ENCODE measurements at regions not wholly inside any gene's neighbourhood (a gene's known extent, or its start where the extent isn't known, plus 50 kb on each side); places are given as distances from the start of the nearest gene placed in this dataset.

DNA sequence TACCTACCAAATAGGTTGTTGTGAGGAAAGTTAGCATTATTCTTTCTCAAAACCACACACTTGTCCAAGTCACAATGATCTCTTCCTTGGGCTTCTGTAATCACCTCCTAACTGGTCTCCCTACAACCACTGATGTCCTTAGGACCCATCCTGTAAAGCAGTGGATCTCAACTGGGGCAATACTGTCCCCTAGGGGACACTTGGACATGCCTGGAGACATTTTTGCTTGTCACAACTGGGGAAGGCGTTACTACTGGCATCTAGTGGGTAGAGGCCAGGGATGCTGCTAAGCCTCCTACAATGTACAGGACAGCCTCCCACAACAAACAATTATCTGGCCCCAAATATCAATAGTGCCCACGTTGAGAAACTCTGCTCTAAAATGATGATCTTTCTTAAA lies 118.7 kb upstream of the AP1S2 start:
- no CpG with 5 or more reads among the region's 2 CpGs for WGBS (ENCODE audit: extremely low coverage, insufficient coverage, insufficient read length)
- no peak overlapping the region for H3K27ac ChIP-seq (ENCODE audit: low read depth, low read length)
- no peak overlapping the region for H2BK5ac ChIP-seq (ENCODE audit: low read depth, low read length, poor library complexity)

GRCh38 chrX:15971696-15972095 lies 117.1 kb upstream of the AP1S2 start:
- H3K27me3 ChIP-seq (ENCODE audit: insufficient read depth, low read length) = no peaks in the 10 kb centered on the region
- H3K36me3 ChIP-seq (ENCODE audit: control insufficient read depth in 1 of 2, insufficient read depth in 2 of 2, low read length in 2 of 2) = no peaks in the 10 kb centered on the region
- H3K4me2 ChIP-seq (ENCODE audit: low read length) = no peak overlapping the region
- DNase-seq = no peak
- H3K18ac ChIP-seq (ENCODE audit: low read length) = no peak overlapping the region
- H3K4me1 ChIP-seq (ENCODE audit: control insufficient read depth in 1 of 2, insufficient read depth in 2 of 2, low read length in 2 of 2) = no peaks in the 10 kb centered on the region
- no peak overlapping the region for H3K23ac ChIP-seq (ENCODE audit: low read length)
- H3K14ac ChIP-seq (ENCODE audit: low read length) = no peak overlapping the region
- no peaks in the 10 kb centered on the region for H3K9me3 ChIP-seq (ENCODE audit: insufficient read depth, low read depth, low read length)
- no peak overlapping the region for H4K8ac ChIP-seq (ENCODE audit: low read depth, low read length)
- H2BK120ac ChIP-seq (ENCODE audit: insufficient read depth, low read length, poor library complexity) = no peak overlapping the region
- H3K9ac ChIP-seq (ENCODE audit: low read length) = no peak overlapping the region
- H3K79me2 ChIP-seq (ENCODE audit: control insufficient read depth, insufficient read depth, low read length, poor library complexity) = no peaks in the 10 kb centered on the region
- no peak overlapping the region for H4K12ac ChIP-seq (ENCODE audit: low read depth, low read length)
- no peak overlapping the region for H3K4me3 ChIP-seq (ENCODE audit: low read depth, low read length)
- no peak overlapping the region for H3K27ac ChIP-seq (ENCODE audit: low read depth, low read length)
- no peak overlapping the region for H2AFZ ChIP-seq (ENCODE audit: insufficient read depth, low read length, poor library complexity)
- H2BK5ac ChIP-seq (ENCODE audit: low read depth, low read length, poor library complexity) = no peak overlapping the region
- H3K4ac ChIP-seq (ENCODE audit: low read depth, low read length) = no peak overlapping the region
- no peak overlapping the region for H2BK12ac ChIP-seq (ENCODE audit: low read length)
- no peaks in the 10 kb centered on the region for H3K79me1 ChIP-seq (ENCODE audit: low read length)
- H2AK5ac ChIP-seq (ENCODE audit: low read length) = no peak overlapping the region
- H4K91ac ChIP-seq (ENCODE audit: low read depth, low read length) = no peak overlapping the region
- WGBS (ENCODE audit: extremely low coverage, insufficient coverage, insufficient read length) = no CpG with 5 or more reads among the region's 4 CpGs

More for the DNA sequence above, 118.7 kb upstream of the AP1S2 start:
- Histone ChIP-seq H3K79me2 (ENCODE audit: control insufficient read depth, insufficient read depth, low read length, poor library complexity) (no peaks in the 10 kb centered on the region), H2AFZ (ENCODE audit: insufficient read depth, low read length, poor library complexity) (no peak overlapping the region), H3K79me1 (ENCODE audit: low read length) (no peaks in the 10 kb centered on the region), H4K91ac (ENCODE audit: low read depth, low read length) (no peak overlapping the region), H3K18ac (ENCODE audit: low read length) (no peak overlapping the region), H3K14ac (ENCODE audit: low read length) (no peak overlapping the region), H3K4me3 (ENCODE audit: low read depth, low read length) (no peak overlapping the region), H4K12ac (ENCODE audit: low read depth, low read length) (no peak overlapping the region), H3K9ac (ENCODE audit: low read length) (no peak overlapping the region), H3K4ac (ENCODE audit: low read depth, low read length) (no peak overlapping the region), H4K8ac (ENCODE audit: low read depth, low read length) (no peak overlapping the region), H3K27me3 (ENCODE audit: insufficient read depth, low read length) (no peaks in the 10 kb centered on the region), H3K4me1 (ENCODE audit: control insufficient read depth in 1 of 2, insufficient read depth in 2 of 2, low read length in 2 of 2) (no peaks in the 10 kb centered on the region), H2BK120ac (ENCODE audit: insufficient read depth, low read length, poor library complexity) (no peak overlapping the region), H3K9me3 (ENCODE audit: insufficient read depth, low read depth, low read length) (no peaks in the 10 kb centered on the region), H2BK12ac (ENCODE audit: low read length) (no peak overlapping the region), H2AK5ac (ENCODE audit: low read length) (no peak overlapping the region), H3K23ac (ENCODE audit: low read length) (no peak overlapping the region), H3K36me3 (ENCODE audit: control insufficient read depth in 1 of 2, insufficient read depth in 2 of 2, low read length in 2 of 2) (no peaks in the 10 kb centered on the region), H3K4me2 (ENCODE audit: low read length) (no peak overlapping the region)
- DNase-seq = peak in 1 of 2 donors; percentile 26

- no peaks in the 10 kb centered on the region for H3K9me3 ChIP-seq (ENCODE audit: insufficient read depth, low read depth, low read length)
These were observed 109.2 kb upstream of the AP1S2 start for GRCh38 chrX:15963858-15964257.

GRCh38 chrX:15960237-15960636 lies 105.6 kb upstream of the AP1S2 start:
- Histone ChIP-seq H3K79me1 (ENCODE audit: low read length) (no peaks in the 10 kb centered on the region), H3K9me3 (ENCODE audit: insufficient read depth, low read depth, low read length) (no peaks in the 10 kb centered on the region), H4K8ac (ENCODE audit: low read depth, low read length) (no peak overlapping the region), H3K4me2 (ENCODE audit: low read length) (no peak overlapping the region), H2BK12ac (ENCODE audit: low read length) (no peak overlapping the region), H4K91ac (ENCODE audit: low read depth, low read length) (no peak overlapping the region), H3K4me1 (ENCODE audit: control insufficient read depth in 1 of 2, insufficient read depth in 2 of 2, low read length in 2 of 2) (no peaks in the 10 kb centered on the region), H2BK5ac (ENCODE audit: low read depth, low read length, poor library complexity) (no peak overlapping the region), H3K27me3 (ENCODE audit: insufficient read depth, low read length) (no peaks in the 10 kb centered on the region), H3K9ac (ENCODE audit: low read length) (no peak overlapping the region), H3K14ac (ENCODE audit: low read length) (no peak overlapping the region), H4K12ac (ENCODE audit: low read depth, low read length) (no peak overlapping the region), H3K4ac (ENCODE audit: low read depth, low read length) (no peak overlapping the region), H2BK120ac (ENCODE audit: insufficient read depth, low read length, poor library complexity) (no peak overlapping the region), H3K4me3 (ENCODE audit: low read depth, low read length) (no peak overlapping the region), H3K36me3 (ENCODE audit: control insufficient read depth in 1 of 2, insufficient read depth in 2 of 2, low read length in 2 of 2) (no peaks in the 10 kb centered on the region), H3K18ac (ENCODE audit: low read length) (no peak overlapping the region), H3K27ac (ENCODE audit: low read depth, low read length) (no peak overlapping the region), H3K79me2 (ENCODE audit: control insufficient read depth, insufficient read depth, low read length, poor library complexity) (no peaks in the 10 kb centered on the region), H2AK5ac (ENCODE audit: low read length) (no peak overlapping the region), H2AFZ (ENCODE audit: insufficient read depth, low read length, poor library complexity) (no peak overlapping the region), H3K23ac (ENCODE audit: low read length) (no peak overlapping the region)
- no peak for DNase-seq
- WGBS (ENCODE audit: extremely low coverage, insufficient coverage, insufficient read length) = no CpG with 5 or more reads among the region's 2 CpGs

More at GRCh38 chrX:15963858-15964257, 109.2 kb upstream of the AP1S2 start:
- WGBS (ENCODE audit: extremely low coverage, insufficient coverage, insufficient read length) = no CpG with 5 or more reads among the region's 1 CpG
- Histone ChIP-seq H3K27ac (ENCODE audit: low read depth, low read length) (no peak overlapping the region), H2BK5ac (ENCODE audit: low read depth, low read length, poor library complexity) (no peak overlapping the region), H4K12ac (ENCODE audit: low read depth, low read length) (no peak overlapping the region), H3K4me1 (ENCODE audit: control insufficient read depth in 1 of 2, insufficient read depth in 2 of 2, low read length in 2 of 2) (no peaks in the 10 kb centered on the region), H4K8ac (ENCODE audit: low read depth, low read length) (no peak overlapping the region), H2BK120ac (ENCODE audit: insufficient read depth, low read length, poor library complexity) (no peak overlapping the region), H2AFZ (ENCODE audit: insufficient read depth, low read length, poor library complexity) (no peak overlapping the region), H3K79me2 (ENCODE audit: control insufficient read depth, insufficient read depth, low read length, poor library complexity) (no peaks in the 10 kb centered on the region), H2AK5ac (ENCODE audit: low read length) (no peak overlapping the region), H3K4me3 (ENCODE audit: low read depth, low read length) (no peak overlapping the region), H3K27me3 (ENCODE audit: insufficient read depth, low read length) (no peaks in the 10 kb centered on the region), H3K4me2 (ENCODE audit: low read length) (no peak overlapping the region), H2BK12ac (ENCODE audit: low read length) (no peak overlapping the region), H3K4ac (ENCODE audit: low read depth, low read length) (no peak overlapping the region), H3K23ac (ENCODE audit: low read length) (no peak overlapping the region), H3K36me3 (ENCODE audit: control insufficient read depth in 1 of 2, insufficient read depth in 2 of 2, low read length in 2 of 2) (no peaks in the 10 kb centered on the region), H3K14ac (ENCODE audit: low read length) (no peak overlapping the region), H4K91ac (ENCODE audit: low read depth, low read length) (no peak overlapping the region), H3K9ac (ENCODE audit: low read length) (no peak overlapping the region), H3K79me1 (ENCODE audit: low read length) (no peaks in the 10 kb centered on the region), H3K18ac (ENCODE audit: low read length) (no peak overlapping the region)
- no peak for DNase-seq

Measured in trophoblast cell (in vitro differentiated cells and primary cell).